BE2C (cell line): ENCODE measurements at regions not wholly inside any gene's neighbourhood (a gene's known extent, or its start where the extent isn't known, plus 50 kb on each side); places are given as distances from the start of the nearest gene placed in this dataset.

Source experiments
- DNase-seq: peaks from one replicate; pipeline ENCODE4 v3.0.0-alpha.2; 2020
- H3K27me3 ChIP-seq: fragments of 250-450 bp; sonication (Bioruptor Pico); 2 replicates; pipeline ENCODE4 v1.5.1; 2020; ENCODE audit warnings: mild to moderate bottlenecking
- H3K36me3 ChIP-seq: fragments of 250-450 bp; sonication (Bioruptor Pico); 2 replicates; pipeline ENCODE4 v1.5.1; 2020; ENCODE audit warnings: mild to moderate bottlenecking
- H3K4me1 ChIP-seq: fragments of 250-450 bp; sonication (Bioruptor Pico); 2 replicates; pipeline ENCODE4 v1.5.1; 2020
- H3K4me3 ChIP-seq: 2 replicates; pipeline ENCODE4 v1.5.1; 2011; ENCODE audit warnings: low read depth, low read length
- H3K9me3 ChIP-seq: fragments of 250-450 bp; sonication (Bioruptor Pico); 2 replicates; pipeline ENCODE4 v1.5.1; 2020
- CTCF ChIP-seq: IDR thresholded peaks from 2 replicates; pipeline ENCODE4 v1.5.1; 2012; ENCODE audit warnings: mild to moderate bottlenecking, low read depth, low read length

DNA sequence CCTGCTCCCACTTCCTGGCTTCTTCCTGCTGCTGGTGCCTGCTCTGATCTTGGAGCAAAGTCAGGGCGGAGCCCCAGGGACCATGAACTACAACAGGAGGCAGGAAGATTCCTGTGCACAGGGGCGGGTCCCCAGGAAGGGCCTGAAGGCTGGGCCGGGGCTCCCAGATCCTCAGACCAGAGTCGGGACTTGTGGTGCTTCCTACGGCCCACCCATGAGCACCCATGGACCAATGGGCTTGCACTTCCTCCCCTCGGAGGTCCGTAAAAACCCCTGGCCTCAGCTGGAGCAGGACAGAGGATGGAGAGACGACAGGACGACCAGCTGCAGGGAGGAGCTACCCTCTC, 1287.1 kb downstream of the TMEM121 start:
- no peak for TF ChIP-seq CTCF
- no peak overlapping the region for H3K4me3 ChIP-seq
- no peaks in the 10 kb centered on the region for H3K9me3 ChIP-seq

GRCh38 chr14:106820119-106820518, 1293.7 kb downstream of the TMEM121 start:
- H3K9me3 ChIP-seq = no peaks in the 10 kb centered on the region
- no peak for DNase-seq
- TF ChIP-seq CTCF = no peak
- H3K4me3 ChIP-seq = no peak overlapping the region
- H3K36me3 ChIP-seq = no peaks in the 10 kb centered on the region
- no peaks in the 10 kb centered on the region for H3K4me1 ChIP-seq
- peaks cover 12% of the 10 kb centered on the region; the same call in 1 of the 2 replicates for H3K27me3 ChIP-seq

More for the DNA sequence above, 1287.1 kb downstream of the TMEM121 start:
- Histone ChIP-seq H3K4me1 (no peaks in the 10 kb centered on the region), H3K36me3 (no peaks in the 10 kb centered on the region), H3K27me3 (no peaks in the 10 kb centered on the region)
- DNase-seq = no peak

DNA sequence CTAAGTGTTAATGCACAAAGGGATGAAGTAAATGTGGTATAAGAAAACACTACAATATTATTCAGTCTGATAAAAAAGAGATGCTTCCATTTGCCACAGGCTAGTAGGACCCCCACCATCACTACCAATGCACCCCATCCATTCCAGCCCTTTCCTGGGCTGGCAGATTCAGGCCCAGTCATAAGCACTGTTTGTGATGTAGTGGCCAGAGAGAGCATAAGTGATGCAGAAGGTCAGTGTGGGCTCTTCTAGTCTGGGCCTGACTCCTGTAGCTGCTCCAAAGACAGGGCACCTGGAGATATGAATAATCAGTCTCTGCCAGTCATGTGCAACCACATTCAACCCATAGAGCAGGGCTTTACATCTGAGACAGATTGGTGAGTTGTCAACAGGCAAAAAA, 1294.7 kb downstream of the TMEM121 start:
- H3K4me1 ChIP-seq = no peaks in the 10 kb centered on the region
- no peak for TF ChIP-seq CTCF
- no peak overlapping the region for H3K4me3 ChIP-seq
- no peak for DNase-seq
- no peaks in the 10 kb centered on the region for H3K36me3 ChIP-seq
- H3K27me3 ChIP-seq = peaks cover 12% of the 10 kb centered on the region; the same call in 1 of the 2 replicates
- no peaks in the 10 kb centered on the region for H3K9me3 ChIP-seq

DNA sequence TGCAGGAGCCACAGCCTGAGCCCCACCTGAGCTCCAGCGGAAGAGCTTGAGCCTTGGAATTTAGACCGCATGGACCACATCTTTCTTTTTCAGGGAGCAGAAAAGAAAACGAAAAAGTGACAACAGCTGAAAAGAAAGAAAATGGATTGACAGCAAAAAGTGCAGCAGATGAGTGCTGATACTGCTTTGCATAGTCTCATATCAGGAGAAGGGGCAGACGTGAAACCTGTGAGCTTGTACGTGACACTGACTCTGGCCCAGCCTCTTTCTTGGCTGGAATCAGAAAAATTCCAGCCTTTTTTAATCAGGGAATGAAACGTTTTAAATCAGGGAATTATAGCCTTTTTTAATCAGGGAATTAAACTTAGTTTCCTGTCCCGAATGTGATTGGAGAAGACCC, 1296.5 kb downstream of the TMEM121 start:
- Histone ChIP-seq H3K36me3 (no peaks in the 10 kb centered on the region), H3K4me3 (no peak overlapping the region), H3K27me3 (peaks cover 12% of the 10 kb centered on the region; the same call in 1 of the 2 replicates), H3K9me3 (no peaks in the 10 kb centered on the region), H3K4me1 (no peaks in the 10 kb centered on the region)
- DNase-seq = no peak
- TF ChIP-seq CTCF = no peak

GRCh38 chr14:106823552-106823951, 1297.2 kb downstream of the TMEM121 start:
- Histone ChIP-seq H3K4me3 (no peak overlapping the region), H3K36me3 (no peaks in the 10 kb centered on the region), H3K9me3 (no peaks in the 10 kb centered on the region), H3K27me3 (peaks cover 12% of the 10 kb centered on the region; the same call in 1 of the 2 replicates), H3K4me1 (no peaks in the 10 kb centered on the region)
- TF ChIP-seq CTCF = no peak
- no peak for DNase-seq

GRCh38 chr14:106826833-106827369, 1300.5 kb downstream of the TMEM121 start:
- no peak for TF ChIP-seq CTCF

More at GRCh38 chr14:106826833-106827369, 1300.5 kb downstream of the TMEM121 start:
- H3K36me3 ChIP-seq = no peaks in the 10 kb centered on the region
- no peak overlapping the region for H3K4me3 ChIP-seq
- H3K9me3 ChIP-seq = no peaks in the 10 kb centered on the region
- DNase-seq = no peak
- H3K27me3 ChIP-seq = peaks cover 12% of the 10 kb centered on the region; the same call in 1 of the 2 replicates
- no peaks in the 10 kb centered on the region for H3K4me1 ChIP-seq
